Kidney capillary endothelial cell (primary cell): ENCODE measurements at regions not wholly inside any gene's neighbourhood (a gene's known extent, or its start where the extent isn't known, plus 50 kb on each side); places are given as distances from the start of the nearest gene placed in this dataset.

ENCODE experiments used
- DNase-seq: peaks from one replicate; pipeline ENCODE4 v3.0.0-alpha.2; 2018; ENCODE audit warnings: low spot score

GRCh38 chr2:187136646-187137045, 287.7 kb upstream of the ZSWIM2 start:
- peak; percentile 63 for DNase-seq

GRCh38 chr2:187134306-187134705, 285.3 kb upstream of the ZSWIM2 start:
- no peak for DNase-seq

- DNase-seq = no peak
Observed at GRCh38 chr2:187129868-187130267, 280.9 kb upstream of the ZSWIM2 start.

GRCh38 chr2:187129306-187129705, 280.3 kb upstream of the ZSWIM2 start:
- DNase-seq = no peak

GRCh38 chr2:187126247-187127005, 277.5 kb upstream of the ZSWIM2 start:
- no peak for DNase-seq

GRCh38 chr2:187125318-187125717, 276.3 kb upstream of the ZSWIM2 start:
- DNase-seq = no peak

DNA sequence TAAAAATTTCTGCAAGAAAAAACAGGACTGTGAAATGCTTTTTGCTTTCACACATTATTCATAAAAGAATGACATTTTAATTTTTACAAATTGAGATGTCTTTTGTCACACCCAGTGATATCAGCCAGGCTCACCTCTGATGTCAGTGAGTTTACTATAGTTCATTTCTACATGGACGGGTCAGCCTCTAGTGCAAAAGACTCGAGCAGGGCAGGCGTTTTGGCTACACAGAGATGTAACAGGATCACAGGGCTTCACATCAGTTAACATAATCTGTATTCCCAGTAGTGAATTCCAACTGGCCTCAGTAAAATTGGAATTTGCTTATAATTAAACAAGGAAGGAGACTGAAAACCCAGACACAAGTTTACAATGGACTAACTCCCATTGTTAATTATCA, 275.6 kb upstream of the ZSWIM2 start:
- no peak for DNase-seq

DNA sequence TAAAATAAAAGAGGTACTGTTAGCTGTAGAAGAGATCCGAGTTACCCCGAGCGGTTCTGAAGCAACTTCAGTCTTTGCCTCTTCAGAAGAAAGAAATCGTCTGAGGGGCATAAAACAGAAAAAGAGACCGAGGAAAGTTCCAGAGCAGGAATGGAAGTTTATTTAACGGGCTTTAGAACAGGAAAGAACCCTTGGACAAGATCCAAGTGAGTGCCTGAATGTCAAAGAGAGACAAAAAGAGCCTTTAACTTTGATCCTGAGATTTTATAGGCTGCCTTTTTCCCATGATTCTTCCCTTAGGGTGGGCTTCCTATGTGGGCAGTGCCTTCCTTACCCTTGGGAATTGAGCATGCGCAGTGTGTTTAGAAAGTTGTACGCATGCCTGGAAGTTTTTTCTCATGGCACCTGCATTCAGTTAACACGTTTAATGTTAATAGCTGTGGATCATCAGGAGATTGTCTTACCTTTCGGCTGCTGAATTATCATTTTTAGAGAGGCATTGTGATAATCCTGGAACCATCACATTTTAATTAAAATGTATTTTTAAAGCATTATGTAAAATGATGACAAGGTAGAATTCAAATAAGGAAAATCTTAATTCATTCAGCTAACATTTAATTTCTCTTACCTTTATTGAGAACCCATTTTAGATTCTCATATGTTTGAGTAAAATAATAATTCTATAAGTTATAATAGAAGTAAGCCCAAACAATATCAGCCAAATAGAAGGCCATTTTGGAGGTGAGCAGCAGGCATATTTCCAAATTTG, 269.5 kb upstream of the ZSWIM2 start:
- no peak for DNase-seq

- no peak for DNase-seq
Observed at GRCh38 chr2:187117483-187117882, 268.5 kb upstream of the ZSWIM2 start.

GRCh38 chr2:187115627-187116026, 266.7 kb upstream of the ZSWIM2 start:
- DNase-seq = no peak

GRCh38 chr2:187107001-187107400, 258.0 kb upstream of the ZSWIM2 start:
- DNase-seq = no peak

DNA sequence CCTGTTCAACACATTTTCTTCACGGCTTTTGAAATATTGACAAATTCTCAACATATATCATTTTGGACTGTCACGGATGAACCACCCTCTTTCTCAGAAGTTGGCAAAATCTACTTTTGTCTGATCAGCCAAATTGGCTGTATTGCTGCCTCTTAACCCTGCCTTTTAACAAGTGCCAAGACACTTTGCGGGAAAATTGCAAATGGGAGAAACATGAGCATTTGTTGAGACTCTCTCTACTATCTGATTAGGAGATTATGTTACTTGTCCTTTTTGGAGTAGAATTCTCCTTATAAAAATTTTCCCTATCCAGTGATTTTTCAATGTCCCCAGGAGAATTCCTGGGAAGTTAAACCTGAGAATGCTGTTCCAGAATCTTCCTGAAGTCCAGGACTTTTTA, 256.2 kb upstream of the ZSWIM2 start:
- DNase-seq = no peak

DNA sequence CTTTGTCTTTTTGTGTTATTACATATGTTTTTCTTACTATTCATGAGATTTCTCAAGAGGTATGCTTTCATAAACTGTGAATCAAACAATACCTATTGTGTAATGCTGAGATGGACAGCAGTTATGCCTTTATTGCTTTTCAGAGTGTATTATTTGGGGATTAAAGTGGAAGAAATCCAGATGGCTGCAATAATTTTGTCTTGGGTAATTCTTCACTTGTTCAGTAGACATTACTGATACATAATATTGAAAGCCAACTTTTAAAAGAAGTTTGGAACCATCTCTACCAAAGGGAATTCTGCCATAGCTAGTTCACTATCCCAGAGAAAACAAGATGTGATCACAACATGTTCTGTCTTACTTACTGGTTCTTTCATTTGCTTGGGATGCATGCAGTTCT, 253.4 kb upstream of the ZSWIM2 start:
- no peak for DNase-seq

- DNase-seq = no peak
Observed at GRCh38 chr2:187098154-187098553, 249.2 kb upstream of the ZSWIM2 start.

DNA sequence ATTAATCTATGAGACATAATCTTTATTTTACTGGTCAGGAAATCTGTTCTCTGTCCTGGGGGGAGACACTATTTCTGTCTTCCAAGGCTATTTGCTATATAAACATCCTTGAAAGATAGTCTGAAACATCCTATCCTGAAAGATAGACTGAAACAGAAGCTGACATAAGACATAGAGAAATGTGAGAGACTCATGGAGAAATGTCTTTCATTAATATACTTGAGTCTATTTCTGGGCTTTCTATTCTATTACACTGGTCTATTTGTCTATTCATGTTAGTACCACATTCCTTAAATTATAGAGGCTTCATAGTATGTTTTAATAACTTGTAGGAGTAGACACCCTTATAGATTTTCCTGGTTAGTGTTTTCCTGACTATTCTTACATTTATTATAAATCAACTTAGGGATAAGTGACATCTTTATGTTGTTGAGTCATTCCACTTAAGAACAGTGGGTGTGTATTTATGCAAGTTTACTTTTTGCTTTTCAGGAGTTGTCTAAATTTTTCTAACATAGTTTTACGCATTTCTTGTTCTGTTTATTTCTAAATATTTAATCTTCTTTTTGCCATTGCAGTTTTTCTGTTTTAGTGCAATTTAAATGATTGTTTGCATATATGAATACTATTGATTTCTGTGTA, 244.9 kb upstream of the ZSWIM2 start:
- no peak for DNase-seq

- DNase-seq = no peak
Observed at GRCh38 chr2:187091664-187092063, 242.7 kb upstream of the ZSWIM2 start.

DNA sequence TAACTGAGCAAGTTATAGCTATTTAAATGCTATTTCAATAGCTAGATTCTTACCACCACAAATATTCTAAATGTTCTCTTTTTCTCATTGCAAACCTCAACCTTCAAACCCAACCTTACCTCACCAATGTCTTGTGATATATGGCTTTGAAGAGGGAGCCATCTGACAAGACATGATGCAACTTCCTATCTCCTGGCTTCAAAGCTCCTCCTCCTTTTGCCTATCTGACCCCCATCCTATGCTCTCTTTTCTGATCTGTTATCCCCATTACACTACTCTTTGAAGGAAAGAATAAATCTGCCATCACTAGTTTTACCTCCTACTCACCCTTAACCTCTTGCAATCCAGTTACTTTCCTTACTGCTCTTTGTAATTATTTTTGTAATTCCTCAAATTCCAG, 235.6 kb upstream of the ZSWIM2 start:
- no peak for DNase-seq

GRCh38 chr2:187081461-187081860, 232.5 kb upstream of the ZSWIM2 start:
- DNase-seq = no peak

DNA sequence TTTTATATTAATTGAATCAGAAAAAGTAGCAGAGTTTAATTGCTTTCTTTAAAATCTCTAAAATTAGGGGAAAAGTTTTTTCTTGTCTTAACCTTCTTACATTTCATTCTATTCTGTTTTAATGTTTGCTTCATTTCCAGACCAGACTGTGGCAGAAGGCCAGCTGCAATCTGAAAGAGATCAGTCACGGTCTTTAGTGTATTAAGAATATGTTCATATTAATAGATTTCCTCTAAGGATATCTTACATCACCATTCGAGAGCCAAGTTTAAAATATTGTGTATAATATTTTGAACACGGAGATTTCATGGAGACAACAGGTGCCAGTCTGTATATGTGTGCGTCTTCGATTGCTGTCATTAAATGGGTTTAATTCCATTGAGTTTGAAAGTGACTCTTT, 230.9 kb upstream of the ZSWIM2 start:
- DNase-seq = no peak

DNA sequence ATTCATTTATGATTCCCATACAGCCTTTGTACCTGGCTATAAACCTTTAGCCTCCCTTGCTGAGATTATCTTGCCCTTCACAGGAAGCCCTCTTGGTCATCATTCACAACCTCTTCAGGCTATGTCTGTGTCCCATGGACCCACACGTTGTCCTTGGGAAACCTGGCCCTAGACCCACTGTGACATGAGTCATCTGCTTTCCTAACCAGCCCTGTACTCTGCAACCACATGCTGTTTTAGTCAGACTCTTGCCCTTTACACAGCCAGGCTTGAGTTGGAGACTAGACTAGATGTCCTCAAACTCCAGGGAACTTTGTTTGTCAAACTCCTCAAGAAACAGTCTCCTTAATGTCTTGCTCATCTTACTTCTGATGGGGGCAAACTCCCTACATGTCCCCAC, 229.3 kb upstream of the ZSWIM2 start:
- no peak for DNase-seq

- DNase-seq = no peak
Observed at GRCh38 chr2:187075671-187076070, 226.7 kb upstream of the ZSWIM2 start.

DNA sequence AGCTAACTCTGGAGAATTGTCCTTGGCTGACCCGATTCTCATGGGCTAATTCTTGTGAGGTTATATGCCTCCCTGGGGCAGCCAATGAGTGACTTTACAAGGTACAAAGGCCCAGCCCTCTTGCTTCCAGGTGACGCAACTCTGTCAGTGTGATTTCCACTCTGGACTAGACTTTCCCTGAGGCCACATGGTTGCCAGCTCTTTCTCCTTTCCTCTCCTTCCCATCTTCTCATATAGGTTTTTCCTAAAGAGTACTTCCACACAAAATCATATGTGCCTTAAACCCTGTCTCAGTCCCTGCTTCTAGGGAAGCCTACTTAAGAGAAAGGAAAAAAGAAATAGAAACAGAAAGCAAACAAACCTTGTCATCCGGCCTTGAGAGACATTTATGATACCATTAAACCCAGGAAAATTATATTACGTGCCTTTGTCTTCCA, 226.2 kb upstream of the ZSWIM2 start:
- no peak for DNase-seq

GRCh38 chr2:187058198-187058597, 209.2 kb upstream of the ZSWIM2 start:
- DNase-seq = no peak
